ENCODE measurements at regions not wholly inside any gene's neighbourhood (a gene's known extent, or its start where the extent isn't known, plus 50 kb on each side); places are given as distances from the start of the nearest gene placed in this dataset.
"Not testable (repeated sequence)": the region's sequence is repeated elsewhere in the genome, so short reads cannot be mapped to it uniquely, and the experiment has no call there.

- no peak for DNase-seq
Measured at GRCh38 chr5:126139086-126139485, 284.1 kb upstream of the GRAMD2B start.

- DNase-seq = no peak
Measured at GRCh38 chr5:126139773-126140172, 283.4 kb upstream of the GRAMD2B start.

GRCh38 chr5:126143622-126144021 lies 279.6 kb upstream of the GRAMD2B start:
- DNase-seq = no peak

DNA sequence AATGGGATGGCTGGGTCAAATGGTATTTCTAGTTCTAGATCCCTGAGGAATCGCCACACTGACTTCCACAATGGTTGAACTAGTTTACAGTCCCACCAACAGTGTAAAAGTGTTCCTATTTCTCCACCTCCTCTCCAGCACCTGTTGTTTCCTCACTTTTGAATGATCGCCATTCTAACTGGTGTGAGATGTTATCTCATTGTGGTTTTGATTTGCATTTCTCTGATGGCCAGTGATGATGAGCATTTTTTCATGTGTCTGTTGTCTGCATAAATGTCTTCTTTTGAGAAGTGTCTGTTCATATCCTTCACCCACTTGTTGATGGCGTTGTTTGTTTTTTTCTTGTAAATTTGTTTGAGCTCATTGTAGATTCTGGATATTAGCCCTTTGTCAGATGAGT lies 272.9 kb upstream of the GRAMD2B start:
- not testable (repeated sequence) for DNase-seq

DNA sequence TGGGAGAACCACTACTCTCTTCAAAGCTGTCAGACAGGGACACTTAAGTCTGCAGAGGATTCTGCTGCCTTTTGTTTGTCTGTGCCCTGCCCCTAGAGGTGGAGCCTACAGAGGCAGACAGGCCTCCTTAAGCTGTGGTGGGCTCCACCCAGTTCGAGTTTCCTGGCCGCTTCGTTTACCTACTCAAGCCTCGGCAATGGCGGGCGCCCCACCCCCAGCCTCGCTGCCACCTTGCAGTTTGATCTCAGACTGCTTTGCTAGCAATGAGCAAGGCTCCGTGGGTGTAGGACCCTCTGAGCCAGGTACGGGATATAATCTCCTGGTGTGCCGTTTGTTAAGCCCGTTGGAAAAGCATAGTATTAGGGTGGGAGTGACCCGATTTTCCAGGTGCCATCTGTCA lies 267.9 kb upstream of the GRAMD2B start:
- DNase-seq = not testable (repeated sequence)

DNA sequence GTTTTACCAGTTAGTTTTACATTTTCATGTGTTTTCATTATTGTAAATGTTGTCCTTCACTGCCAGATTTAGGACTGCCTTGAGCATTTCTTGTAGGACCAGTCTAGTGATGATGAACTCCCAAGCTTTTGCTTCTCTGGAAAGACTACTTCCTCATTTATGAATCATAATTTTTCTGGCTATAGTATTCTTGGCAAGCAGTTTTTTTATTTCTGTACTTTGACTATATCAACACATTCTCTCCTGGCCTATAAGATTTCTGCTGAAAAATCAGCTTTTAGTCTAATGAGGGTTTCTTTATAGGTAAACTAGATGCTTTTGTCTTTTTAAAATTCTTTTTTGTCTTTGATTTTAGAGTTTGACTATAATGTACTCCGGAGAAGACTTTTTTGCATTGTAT lies 256.8 kb upstream of the GRAMD2B start:
- no peak for DNase-seq

DNA sequence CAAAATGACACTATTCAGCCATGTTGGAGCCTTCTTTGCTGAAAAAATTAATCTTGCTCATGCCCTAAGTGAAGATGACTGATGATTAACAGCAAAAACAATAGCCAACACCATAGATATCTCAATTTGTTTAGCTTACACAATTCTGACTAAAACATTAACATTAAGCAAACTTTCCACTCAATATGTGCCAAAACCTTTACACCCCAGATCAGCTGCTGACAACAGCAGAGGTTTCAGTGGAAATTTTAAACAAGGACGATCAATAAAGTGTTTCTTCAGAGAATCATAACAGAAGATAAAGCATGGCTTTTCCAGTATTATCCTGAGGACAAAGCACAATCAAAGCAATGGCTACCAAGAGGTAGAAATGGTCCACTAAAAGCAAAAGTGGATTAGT lies 254.4 kb upstream of the GRAMD2B start:
- DNase-seq = no peak

DNA sequence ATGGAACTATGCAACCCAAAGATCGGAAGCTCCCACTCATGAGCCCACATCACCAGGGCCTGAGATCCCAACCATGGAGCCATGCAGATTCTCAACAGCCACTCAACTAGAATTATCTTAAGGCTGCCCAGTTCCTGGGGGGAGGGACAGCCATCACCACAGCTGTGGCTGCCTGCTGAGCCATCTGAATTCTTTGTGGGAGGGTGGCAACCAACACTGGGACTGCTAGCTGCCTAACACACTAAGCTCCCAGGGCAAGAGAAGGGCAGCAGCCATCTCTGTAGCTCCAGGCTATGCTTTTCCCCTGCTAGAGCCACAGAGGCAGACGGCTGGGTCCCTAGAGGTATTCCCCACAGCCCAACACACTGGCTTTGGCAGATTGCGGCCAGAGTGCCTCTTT lies 251.3 kb upstream of the GRAMD2B start:
- no peak for DNase-seq

DNA sequence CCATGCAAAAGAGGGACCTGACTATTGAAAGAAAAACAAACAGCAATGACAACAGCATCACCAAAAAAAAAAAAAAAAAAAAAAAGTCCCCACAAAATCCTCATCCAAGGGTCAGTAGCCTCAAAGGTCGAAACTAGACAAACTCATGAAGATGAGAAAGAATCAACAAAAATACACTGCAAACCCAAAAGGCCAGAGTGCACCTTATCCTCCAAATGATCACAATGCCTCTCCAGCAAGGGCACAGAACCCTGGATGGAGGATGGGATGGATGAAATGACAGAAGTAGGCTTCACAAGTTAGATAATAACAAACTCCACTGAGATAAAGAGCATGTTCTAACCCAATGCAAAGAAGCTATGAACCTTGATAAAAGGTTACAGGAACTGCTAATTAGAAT lies 250.4 kb upstream of the GRAMD2B start:
- DNase-seq = no peak

DNA sequence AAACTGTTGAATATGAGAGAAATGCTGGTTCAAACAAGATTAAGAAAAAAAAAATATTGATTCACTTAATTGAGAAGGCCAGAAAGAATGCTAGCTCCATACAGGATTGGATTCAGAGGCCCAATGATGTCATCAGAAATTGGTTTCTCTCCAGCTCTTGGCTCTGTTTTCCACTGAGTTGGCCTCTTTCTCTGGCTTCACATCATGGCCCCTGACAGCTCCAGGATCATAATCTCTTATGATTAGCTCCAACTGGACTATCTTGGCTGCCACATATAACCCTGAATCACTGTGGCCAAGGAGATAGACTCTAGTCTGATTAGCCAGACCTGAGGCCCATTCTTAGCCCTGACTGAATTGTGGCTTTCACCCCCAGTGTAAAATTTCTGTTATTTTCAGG lies 244.7 kb upstream of the GRAMD2B start:
- DNase-seq = no peak

GRCh38 chr5:126182971-126183695 lies 240.1 kb upstream of the GRAMD2B start:
- DNase-seq = no peak

GRCh38 chr5:126184474-126184873 lies 238.7 kb upstream of the GRAMD2B start:
- no peak for DNase-seq

DNA sequence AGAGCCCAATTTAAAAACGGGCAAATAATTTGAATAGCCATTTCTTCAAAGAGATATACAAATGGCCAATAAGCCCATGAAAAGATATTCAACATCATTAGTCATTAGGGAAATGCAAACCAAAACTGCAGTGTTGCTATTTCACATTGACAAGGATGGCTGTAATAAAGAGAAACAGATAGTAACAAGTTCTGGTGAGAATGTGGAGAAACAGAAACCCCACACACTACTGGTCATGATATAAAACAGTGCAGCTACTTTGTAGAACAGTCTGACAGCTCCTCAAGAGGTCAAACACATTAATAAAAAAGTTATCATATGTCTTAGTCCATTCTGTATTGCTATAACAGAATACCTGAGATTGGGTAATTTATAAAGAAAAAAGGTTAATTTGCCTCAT lies 237.0 kb upstream of the GRAMD2B start:
- DNase-seq = no peak

GRCh38 chr5:126188804-126189203 lies 234.4 kb upstream of the GRAMD2B start:
- DNase-seq = no peak

DNA sequence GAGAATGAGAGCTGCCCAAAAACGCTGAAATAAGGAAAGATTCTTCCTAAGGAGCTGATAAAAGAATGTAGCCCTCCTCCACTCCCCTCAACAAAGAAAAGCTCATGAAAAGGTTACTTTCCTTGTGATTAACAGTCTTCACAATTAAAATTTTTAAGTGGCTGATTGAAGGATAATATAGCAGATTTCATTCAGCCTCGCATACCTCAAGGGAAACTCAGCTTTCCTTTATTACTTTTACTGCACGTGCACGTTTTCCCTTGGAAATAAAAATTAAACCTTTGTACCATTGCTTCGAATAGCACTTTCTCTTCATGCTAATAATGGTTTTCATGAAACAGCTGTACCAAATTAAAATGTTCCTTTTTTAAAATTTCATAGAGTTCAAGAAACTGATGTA lies 234.0 kb upstream of the GRAMD2B start:
- DNase-seq = no peak

DNA sequence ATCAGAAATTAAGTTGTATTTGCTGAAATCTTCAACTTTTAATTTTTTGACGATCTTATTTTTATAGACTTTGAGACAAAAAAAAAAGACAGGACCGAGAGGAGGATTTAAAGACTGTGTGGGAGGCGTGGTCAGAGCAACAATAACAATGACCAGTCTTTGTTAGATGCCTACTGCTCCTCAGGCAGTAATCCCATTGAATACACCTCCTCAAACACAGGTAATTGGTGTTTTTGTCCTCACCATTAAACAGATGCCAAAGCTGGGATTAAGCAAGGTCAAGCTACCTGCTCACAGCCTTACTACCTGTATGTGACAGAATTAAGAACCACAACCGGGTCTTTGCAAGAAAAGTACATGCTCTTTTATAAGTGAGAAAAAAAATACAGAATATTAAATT lies 233.3 kb upstream of the GRAMD2B start:
- no peak for DNase-seq

GRCh38 chr5:126192226-126192625 lies 231.0 kb upstream of the GRAMD2B start:
- no peak for DNase-seq

- no peak for DNase-seq
Measured at GRCh38 chr5:126195410-126196100, 227.7 kb upstream of the GRAMD2B start.

- no peak for DNase-seq
Measured at GRCh38 chr5:126198531-126198930, 224.7 kb upstream of the GRAMD2B start.

GRCh38 chr5:126199467-126199866 lies 223.7 kb upstream of the GRAMD2B start:
- DNase-seq = no peak

GRCh38 chr5:126208691-126209090 lies 214.5 kb upstream of the GRAMD2B start:
- DNase-seq = no peak

- DNase-seq = no peak
Measured at GRCh38 chr5:126210955-126211354, 212.3 kb upstream of the GRAMD2B start.

GRCh38 chr5:126219616-126220015 lies 203.6 kb upstream of the GRAMD2B start:
- DNase-seq = no peak

DNA sequence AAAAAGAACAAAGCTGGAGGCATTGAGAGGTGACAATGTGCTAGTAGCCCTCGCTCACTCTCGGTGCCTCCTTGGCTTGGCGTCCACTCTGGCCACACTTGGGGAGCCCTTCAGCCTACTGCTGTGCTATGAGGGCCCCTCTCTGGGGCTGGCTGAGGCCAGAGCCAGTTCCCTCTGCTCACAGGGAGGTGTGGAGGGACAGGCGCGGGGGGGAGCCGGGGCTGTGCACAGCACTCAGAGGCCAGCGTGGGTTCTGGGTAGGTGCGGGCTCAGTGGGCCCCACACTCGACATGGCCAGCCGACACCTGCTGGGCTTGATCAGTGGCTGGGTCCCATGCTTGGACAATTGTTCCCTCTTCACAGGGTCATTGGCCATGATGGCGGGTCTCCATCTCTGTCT lies 202.5 kb upstream of the GRAMD2B start:
- DNase-seq = no peak

- DNase-seq = no peak
Measured at GRCh38 chr5:126228934-126229333, 194.3 kb upstream of the GRAMD2B start.

All from SIG-M5 (cell line).